G401 (cell line): ENCODE measurements at regions not wholly inside any gene's neighbourhood (a gene's known extent, or its start where the extent isn't known, plus 50 kb on each side); places are given as distances from the start of the nearest gene placed in this dataset.

Source experiments
- DNase-seq: peaks from one replicate; pipeline ENCODE4 v3.0.0-alpha.2; 2015; ENCODE audit warnings: low spot score
- in situ Hi-C: cut with HindIII; loops from 2 replicates; pipeline ENCODE4 v1.10.0; 2016; ENCODE audit warnings: low sequenced_read_pairs, mixed read lengths

- in situ Hi-C loops, result no loop called here
- no peak for DNase-seq
Observed at GRCh38 chr12:66944365-66944764, 265.5 kb upstream of the GRIP1 start.

DNA sequence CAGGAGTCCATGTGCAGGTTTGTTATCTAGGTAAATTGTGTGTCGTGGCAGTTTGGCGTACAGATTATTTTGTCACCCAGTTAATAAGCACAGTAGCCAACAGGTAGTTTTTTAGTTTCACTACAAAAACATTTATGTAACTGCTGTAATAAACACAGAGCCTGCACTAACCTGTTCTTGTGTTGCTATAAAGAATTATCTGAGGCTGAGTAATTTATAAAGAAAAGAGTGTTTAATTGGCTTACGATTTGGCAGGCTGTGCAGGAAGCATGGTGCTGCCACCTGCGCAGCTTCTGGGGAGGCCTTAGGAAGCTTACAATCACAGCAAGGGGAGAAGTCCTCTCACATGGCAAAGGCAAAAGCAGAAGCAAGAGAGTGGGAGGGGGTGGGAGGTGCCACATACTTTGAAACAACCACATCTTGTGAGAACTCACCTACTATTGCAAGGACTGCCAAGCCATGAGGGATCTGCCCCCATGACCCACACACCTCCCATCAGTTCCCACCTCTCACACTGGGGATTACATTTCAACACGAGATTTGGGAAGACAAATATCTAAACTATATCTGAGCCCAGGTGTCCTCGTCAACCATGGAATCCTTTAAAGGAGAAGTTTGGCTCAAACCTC, 266.4 kb upstream of the GRIP1 start:
- in situ Hi-C loops, result no loop called here
- no peak for DNase-seq

DNA sequence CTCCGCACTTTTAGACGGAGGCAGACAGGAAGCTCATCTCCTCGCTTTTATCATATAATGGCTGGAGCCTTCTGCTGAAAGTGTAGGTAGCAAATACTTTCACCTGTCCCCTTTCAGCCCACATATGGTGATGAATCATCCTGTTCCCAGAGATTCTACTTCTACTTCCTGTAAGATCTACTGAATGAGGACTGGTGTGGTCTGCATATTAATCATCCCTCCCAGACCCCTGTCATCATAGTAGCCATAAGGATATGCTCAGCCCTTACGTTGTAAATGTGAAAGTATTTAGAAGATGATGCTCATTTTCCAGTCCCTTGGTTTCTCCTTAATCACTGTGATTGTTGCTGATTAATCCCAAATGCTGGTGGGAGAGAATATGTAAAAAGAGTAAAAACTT, 268.2 kb upstream of the GRIP1 start:
- no peak for DNase-seq
- in situ Hi-C loops, result no loop called here

GRCh38 chr12:66952668-66953067, 273.8 kb upstream of the GRIP1 start:
- in situ Hi-C loops, result no loop called here
- DNase-seq, result no peak

GRCh38 chr12:66956300-66956699, 277.4 kb upstream of the GRIP1 start:
- no peak for DNase-seq
- in situ Hi-C loops, result no loop called here

DNA sequence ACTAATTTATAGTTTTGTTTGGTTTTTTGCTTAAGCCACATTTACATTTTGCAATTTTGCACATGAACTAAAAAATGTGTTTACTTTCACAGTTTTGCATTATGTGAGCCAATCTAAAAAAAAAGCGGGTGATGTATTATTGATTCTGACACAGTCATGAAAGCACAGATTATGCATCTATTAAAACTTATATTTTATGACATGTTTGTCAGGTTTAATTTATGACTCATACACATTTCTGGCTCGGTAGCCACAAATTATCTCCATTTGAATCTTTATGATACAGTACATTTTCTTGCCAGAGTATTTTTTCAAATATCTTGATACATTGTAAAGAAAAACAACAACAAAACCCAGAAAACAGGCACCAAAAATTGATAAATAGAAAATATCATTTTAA, 280.4 kb upstream of the GRIP1 start:
- DNase-seq, result no peak
- in situ Hi-C loops, result no loop called here

- in situ Hi-C loops, result no loop called here
- no peak for DNase-seq
Observed at GRCh38 chr12:66960006-66960405, 281.1 kb upstream of the GRIP1 start.

DNA sequence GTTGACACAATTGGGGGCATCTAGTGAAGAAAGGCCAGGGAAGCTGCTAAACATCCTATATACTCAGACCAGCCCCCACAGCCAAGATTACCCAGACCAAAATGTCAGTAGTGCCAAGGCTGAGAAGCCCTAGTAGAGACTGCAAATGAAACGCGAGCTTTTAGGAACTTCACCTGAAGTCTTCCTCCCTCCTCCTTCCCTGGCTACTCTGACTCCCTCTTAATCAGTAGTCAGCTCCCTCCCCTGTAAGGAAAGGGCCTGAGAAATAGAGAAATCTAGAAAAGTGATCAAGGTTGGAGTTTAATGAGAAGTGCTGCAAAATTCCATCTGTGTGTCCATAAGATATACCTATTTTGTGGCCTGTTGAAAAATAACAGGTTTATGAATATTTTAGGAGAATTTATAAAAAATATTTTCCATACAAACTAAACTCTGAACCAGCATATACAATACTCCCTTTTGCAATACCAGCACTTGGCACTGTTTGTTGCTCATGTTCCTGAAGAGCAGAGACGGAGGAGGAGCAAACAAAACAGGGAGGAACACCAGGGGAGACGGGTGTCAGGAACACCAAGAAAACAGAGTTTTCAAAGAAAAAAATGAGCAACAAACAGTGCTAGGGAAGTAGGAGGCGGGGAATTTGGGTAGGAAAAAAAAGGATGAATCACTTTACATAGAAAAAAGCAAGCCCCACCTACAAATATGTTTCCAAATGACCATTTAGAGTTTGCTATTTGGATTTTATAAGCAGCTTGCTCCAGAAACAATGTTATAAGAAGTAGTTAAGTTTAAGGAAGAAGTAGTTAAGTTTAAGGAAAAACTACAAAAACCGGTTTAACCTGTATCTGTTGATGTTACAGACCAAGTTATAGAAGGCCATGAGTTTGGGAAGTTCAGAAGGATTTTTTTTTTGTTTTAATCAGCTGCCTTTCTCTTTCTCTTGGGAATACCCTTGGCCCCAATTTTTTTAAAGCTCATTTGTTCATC, 282.1 kb upstream of the GRIP1 start:
- DNase-seq, result no peak
- in situ Hi-C loops, result no loop called here

GRCh38 chr12:66962290-66962689, 283.4 kb upstream of the GRIP1 start:
- no peak for DNase-seq
- in situ Hi-C loops, result no loop called here

DNA sequence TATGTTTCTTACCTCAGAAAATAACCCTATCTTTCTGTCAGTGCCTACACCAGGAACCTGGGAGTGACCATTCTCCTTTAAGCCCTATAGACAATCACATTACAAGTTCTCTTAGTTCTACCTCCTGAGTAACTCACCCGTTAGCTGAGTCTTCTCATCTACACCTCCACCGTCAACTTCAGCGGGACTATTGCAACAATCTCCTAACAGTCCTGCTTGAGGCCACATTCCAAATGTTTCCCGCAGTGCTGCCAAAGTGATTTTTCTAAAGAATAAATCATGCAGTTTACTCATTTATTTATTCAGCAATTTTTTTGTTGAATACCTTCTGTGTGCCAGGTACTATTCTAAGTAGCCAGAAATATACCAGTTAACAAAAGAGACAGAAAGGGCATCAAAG, 285.0 kb upstream of the GRIP1 start:
- in situ Hi-C loops, result no loop called here
- DNase-seq, result no peak

- in situ Hi-C loops, result no loop called here
Observed at GRCh38 chr12:66964629-66965028, 285.8 kb upstream of the GRIP1 start.

GRCh38 chr12:66965621-66966020, 286.7 kb upstream of the GRIP1 start:
- in situ Hi-C loops, result no loop called here
- no peak for DNase-seq

More at GRCh38 chr12:66964629-66965028, 285.8 kb upstream of the GRIP1 start:
- no peak for DNase-seq

DNA sequence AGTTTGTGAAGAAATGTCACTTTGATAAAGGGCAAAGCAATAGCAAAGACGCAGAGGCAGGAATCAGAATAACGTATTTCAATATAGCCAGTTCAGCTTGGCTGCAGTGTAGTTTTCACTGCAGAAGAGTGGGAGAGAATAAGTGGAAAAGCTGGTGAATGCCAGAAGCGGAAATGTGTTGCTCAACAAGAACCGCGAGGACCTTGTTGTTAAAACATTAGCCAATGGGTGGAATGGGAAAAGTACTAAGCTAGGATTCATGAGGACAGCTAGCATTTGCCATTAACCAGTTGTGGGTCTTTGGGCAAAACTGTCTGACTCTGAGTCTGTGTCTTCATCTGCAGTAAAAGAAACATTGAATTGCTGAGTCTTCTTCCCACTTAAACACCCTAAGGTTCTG, 292.9 kb upstream of the GRIP1 start:
- in situ Hi-C loops, result no loop called here
- no peak for DNase-seq

DNA sequence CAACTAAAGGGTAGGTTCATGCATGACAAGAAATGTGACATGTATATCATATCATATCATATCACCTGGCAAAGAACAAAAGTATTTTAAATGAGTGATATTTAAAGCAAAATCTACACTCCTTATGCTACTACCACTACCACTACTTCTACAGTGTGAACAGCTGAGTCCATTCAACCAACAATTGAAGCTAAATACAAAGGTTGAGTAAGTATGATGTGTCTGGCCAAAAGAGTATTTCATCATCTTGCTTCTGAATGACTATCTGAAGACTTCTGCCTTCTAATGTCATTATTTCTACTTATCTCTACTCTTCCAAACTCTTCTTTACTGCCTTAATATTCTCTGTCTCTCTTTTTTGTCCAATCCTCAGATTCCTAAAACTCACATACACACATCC, 292.6 kb upstream of the CAND1 start:
- no peak for DNase-seq
- in situ Hi-C loops, result no loop called here

- no peak for DNase-seq
- in situ Hi-C loops, result no loop called here
Observed at GRCh38 chr12:66978802-66979201, 290.4 kb upstream of the CAND1 start.

GRCh38 chr12:66979251-66979650, 289.9 kb upstream of the CAND1 start:
- in situ Hi-C loops, result no loop called here
- no peak for DNase-seq

- in situ Hi-C loops, result no loop called here
- DNase-seq, result no peak
Observed at GRCh38 chr12:66984077-66984476, 285.1 kb upstream of the CAND1 start.

DNA sequence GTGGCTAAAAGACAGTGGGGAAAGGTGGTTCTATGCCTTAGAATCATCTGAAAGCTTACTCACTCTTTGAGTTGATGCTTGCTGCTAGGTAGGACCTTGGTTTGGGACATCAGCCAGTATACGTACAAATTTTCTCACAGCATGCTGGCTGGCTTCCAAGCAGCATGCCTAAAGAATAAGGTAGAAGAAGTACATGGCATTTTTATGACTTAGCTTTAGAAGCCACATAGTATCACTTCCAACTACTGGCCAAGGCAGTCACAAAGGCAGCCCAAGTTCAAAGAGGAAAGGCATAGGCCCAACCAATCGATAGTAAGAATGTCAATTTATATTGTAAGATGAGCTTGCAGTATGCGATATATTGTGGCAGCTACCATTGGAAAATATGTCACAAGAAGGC, 284.2 kb upstream of the CAND1 start:
- no peak for DNase-seq

GRCh38 chr12:66999141-66999540, 270.0 kb upstream of the CAND1 start:
- in situ Hi-C loops, result no loop called here
- DNase-seq, result no peak

More for the DNA sequence above, 284.2 kb upstream of the CAND1 start:
- in situ Hi-C loops, result no loop called here

DNA sequence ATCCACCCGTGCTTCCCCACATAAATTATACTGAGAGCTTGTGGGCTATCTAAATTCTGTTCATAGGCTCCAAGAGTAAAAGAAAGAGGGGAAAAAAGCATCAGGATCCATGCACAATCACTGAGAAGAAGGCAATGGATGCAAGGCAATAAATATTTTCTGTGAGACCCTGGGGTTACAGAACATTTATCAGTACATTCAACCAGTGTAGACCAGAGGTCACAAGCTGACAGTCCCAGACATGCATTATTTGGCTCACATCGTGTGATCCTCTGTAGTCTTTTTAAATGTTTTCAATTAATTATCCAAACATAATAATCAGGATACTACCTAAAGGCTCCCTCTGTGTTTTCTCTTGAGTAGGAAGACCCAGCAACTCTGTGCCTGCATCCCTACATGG, 267.9 kb upstream of the CAND1 start:
- no peak for DNase-seq
- in situ Hi-C loops, result no loop called here

GRCh38 chr12:67002720-67003119, 266.4 kb upstream of the CAND1 start:
- in situ Hi-C loops, result no loop called here
- DNase-seq, result no peak
